Retina (tissue), 1 donor: ENCODE measurements at regions not wholly inside any gene's neighbourhood (a gene's known extent, or its start where the extent isn't known, plus 50 kb on each side); places are given as distances from the start of the nearest gene placed in this dataset.
"Not testable (repeated sequence)": the region's sequence is repeated elsewhere in the genome, so short reads cannot be mapped to it uniquely, and the experiment has no call there.

ENCODE experiments used
- DNase-seq: peaks from one replicate; pipeline ENCODE4 v3.0.0-alpha.2; 2016

DNA sequence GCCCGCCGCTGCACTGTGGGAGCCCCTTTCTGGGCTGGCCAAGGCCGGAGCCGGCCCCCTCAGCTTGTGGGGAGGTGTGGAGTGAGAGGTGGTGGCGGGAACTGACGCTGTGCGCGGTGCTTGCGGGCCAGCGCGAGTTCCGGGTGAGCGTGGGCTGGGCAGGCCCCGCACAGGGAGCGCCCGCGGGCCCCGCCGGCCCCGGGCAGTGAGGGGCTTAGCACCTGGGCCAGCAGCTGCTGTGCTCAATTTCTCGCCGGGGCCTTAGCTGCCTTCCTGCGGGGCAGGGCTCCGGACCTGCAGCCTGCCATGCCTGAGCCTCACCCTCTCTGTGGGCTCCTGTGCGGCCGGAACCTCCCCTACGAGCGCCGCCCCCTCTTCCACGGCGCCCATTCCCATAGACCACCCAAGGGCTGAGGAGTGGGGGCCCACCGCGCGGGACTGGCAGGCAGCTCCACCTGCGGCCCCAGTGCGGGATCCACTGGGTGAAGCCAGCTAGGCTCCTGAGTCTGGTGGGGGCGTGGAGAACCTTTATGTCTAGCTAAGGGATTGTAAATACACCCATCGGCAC, 1062.6 kb downstream of the TDRD15 start:
- not testable (repeated sequence) for DNase-seq

GRCh38 chr2:22189893-22190480, 1066.2 kb downstream of the TDRD15 start:
- no peak for DNase-seq

DNA sequence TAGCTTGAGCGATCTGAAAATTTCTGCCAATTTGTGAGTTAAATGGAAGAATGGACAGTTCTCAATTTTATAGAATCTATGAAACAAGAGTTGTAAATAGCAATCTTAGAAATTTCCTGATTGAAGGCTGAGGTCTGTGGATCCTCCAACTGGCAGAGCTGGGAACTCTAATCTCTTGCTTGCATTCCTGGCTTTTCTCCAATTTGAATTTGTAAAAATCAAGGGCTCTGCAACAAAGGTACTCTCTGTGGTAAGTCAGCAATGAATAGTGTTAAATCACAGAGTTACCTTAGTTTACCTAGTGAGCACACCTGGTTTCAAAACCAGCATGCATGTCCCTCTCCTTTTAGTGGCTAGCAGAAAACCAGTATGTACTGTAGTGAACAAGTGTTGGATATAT, 1070.5 kb downstream of the TDRD15 start:
- no peak for DNase-seq

- no peak for DNase-seq
Measured at GRCh38 chr2:22196806-22197205, 1073.0 kb downstream of the TDRD15 start.

- DNase-seq: no peak
Measured at GRCh38 chr2:22198381-22199283, 1074.9 kb downstream of the TDRD15 start.

DNA sequence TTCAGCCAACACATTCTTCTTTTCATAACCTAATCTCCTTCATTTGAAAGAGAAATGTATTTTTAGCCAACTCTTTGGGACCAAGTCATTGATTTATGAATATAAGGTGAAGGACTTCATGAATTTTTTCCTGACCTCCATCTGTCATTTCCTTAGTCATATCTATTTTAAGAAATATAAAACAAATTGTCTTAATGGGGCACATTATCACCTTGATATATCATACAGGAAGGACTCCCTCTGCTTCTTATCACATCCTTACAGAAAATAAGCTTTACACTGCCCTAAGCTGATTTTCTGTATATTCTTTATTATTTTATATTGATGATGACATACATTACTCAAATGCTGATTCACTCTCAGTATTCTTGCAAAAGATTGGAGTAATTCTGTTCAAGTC, 1076.2 kb downstream of the TDRD15 start:
- DNase-seq: no peak

DNA sequence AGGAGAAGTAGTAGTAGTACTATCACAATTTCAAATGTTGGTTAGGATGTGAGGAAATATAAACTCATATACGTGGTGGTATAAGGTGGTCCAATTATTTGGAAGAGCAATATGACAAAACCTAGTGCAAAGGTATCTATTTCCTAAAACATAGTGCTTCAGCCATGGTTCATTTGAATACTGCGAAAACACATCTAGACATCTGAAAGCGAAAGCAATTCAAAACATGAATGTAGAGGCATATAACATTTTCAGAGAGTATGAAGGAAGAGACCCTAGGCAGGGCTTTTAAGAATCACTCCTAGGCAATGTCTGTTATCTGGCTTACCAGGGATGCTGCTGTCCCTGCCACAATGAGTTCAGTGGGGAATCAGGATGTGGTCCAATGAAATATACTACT, 1085.8 kb downstream of the TDRD15 start:
- no peak for DNase-seq

DNA sequence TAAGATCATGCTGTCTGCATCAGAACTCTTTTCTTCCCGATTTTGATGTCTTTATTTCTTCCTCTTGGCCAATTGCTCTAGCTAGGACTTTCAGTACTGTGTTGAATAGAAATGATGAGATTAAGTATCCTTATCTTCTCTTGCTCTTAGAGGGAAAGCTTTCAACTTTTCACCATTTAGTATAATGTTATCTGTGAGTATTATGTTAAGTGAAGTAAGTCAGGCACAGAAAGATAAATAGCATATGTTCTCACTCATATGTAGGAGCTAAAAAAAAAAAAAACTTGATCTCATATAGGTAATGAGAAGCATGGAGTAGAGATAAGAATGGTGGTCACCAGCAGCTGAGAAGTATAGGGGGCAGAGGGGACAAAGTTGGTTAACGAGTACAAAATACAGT, 1089.5 kb downstream of the TDRD15 start:
- DNase-seq: no peak

GRCh38 chr2:22215517-22215916, 1091.7 kb downstream of the TDRD15 start:
- no peak for DNase-seq

- DNase-seq: no peak
Measured at GRCh38 chr2:22217881-22218280, 1094.1 kb downstream of the TDRD15 start.

GRCh38 chr2:22221006-22221405, 1097.2 kb downstream of the TDRD15 start:
- no peak for DNase-seq

- no peak for DNase-seq
Measured at GRCh38 chr2:22238967-22239366, 1115.2 kb downstream of the TDRD15 start.

- DNase-seq: peak; percentile 26
Measured at GRCh38 chr2:22247466-22247865, 1123.7 kb downstream of the TDRD15 start.

DNA sequence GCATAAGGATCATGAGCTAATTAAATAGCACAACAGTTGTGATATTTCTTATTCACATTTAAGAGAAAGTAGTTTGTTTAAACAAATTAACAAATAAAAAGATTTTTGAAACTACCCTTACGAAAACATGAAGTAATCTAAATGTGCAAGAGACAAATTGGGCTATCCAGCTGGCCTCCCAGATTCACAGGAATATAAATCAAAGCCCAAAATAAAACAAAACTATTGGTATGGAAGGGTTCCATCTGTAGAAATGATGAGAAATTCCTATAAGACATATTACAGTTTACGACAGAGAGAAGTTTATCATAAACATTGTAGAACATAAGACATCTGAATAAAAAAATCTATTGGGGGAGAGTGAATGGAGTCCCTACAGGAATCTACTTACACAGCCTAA, 1125.1 kb downstream of the TDRD15 start:
- DNase-seq: no peak

GRCh38 chr2:22253171-22253570, 1129.4 kb downstream of the TDRD15 start:
- DNase-seq: no peak

DNA sequence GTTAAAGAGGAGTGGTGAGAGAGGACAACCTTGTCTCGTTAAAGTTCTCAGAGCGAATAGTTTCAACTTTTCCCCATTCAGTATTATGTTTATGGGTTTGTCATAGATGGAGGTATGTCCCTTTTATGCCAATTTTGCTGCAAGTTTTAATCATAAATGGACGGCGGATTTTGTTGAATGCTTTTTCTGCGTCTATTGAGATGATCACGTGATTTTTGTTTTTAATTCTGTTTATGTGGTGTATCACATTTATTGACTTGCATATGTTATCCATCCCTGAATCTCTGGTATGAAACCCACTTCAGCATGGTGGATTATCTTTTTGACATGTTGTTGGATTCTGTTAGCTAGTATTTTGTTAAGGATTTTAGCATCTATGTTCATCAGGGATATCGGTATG, 1123.8 kb upstream of the KLHL29 start:
- DNase-seq: no peak

- DNase-seq: no peak
Measured at GRCh38 chr2:22270341-22270740, 1114.6 kb upstream of the KLHL29 start.

DNA sequence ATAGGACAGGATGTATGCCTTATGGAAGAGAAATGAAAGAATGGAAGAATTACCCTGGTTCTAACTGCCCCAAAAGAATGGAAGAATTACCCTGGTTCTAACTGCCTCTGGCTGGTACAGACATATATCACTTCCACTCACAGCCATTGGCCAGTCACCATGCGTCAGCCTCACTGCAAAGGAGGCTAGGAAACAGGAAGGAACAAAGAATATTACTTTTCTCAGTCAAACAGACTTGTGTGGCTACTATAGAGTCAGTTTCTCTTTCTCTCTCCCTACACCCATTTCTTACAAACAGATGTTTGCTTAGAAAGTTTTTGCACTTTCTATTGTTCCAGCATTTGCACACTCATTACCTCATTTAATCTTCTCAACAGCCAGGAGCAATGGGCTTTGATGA, 1111.1 kb upstream of the KLHL29 start:
- no peak for DNase-seq

DNA sequence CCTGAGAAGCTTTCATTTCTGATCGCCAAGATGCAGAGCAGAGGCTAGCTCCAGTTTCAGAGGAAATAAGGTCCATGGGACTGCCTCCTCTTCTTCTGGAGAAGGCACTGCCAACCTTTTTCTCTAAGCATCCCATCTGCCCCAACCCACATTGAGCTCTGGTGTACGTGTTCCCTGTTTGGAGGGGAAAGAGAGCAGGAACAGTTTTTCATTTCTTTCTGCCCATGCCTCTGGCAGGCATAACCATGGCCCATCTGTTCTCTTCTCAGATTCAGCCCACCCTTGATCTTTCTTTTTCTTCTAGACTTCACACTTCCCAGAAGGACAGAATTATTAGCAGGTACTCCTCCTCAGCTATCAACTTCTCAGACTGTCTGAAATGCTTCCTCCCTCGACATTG, 1110.3 kb upstream of the KLHL29 start:
- DNase-seq: no peak

GRCh38 chr2:22276696-22277095, 1108.3 kb upstream of the KLHL29 start:
- DNase-seq: no peak

GRCh38 chr2:22279541-22279940, 1105.4 kb upstream of the KLHL29 start:
- DNase-seq: no peak

DNA sequence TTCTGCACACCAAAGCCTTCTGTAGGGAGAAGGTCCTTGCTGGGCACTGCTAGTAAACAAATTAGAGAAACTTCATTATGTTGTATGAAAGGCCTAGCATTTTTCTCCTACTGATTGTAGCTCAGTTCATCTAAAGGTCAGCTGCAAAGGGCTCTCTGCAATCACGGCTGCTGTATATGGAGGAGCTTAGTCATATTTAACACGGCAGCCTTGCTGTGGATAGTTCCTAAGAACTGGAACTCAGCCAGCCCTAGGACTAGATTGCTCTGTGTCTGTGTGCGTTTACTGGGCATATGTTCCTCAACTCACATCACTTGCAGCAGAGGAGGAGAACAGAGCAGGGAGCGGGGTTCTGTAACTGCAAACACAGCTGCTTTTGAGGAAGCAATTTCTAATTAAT, 1103.9 kb upstream of the KLHL29 start:
- DNase-seq: peak; percentile 32

DNA sequence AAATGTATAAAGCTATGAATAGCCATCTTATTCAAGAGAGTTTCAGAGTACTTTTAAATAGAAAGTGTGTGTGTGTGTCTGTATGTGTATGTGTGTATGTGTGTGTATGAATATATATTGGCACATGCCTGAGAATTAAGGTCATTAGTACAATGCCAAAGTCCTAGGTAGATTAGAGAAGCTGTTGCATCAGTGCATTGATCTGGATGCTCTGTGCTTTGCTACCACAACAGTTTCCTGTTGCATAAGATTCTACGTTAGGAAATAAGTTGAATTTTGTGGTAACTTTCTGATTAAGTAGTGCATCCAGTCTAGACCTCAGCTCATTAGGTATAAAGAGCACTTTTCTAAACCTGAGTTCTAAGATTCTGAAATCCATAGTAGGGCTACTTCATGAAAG, 1102.8 kb upstream of the KLHL29 start:
- no peak for DNase-seq

GRCh38 chr2:22282916-22283315, 1102.1 kb upstream of the KLHL29 start:
- DNase-seq: peak; percentile 19
